PC-9 (cell line): ENCODE measurements at regions not wholly inside any gene's neighbourhood (a gene's known extent, or its start where the extent isn't known, plus 50 kb on each side); places are given as distances from the start of the nearest gene placed in this dataset.

Experiments
- CTCF ChIP-seq: fragments of 200-600 bp; sonication (generic); conservative IDR thresholded peaks from 2 replicates; pipeline ENCODE4 v1.6.1; 2017; ENCODE audit warnings: mixed run types, antibody characterized with exemption, mild to moderate bottlenecking, moderate library complexity
- EZH2 ChIP-seq: fragments of 200-600 bp; sonication (generic); IDR thresholded peaks from 2 replicates; pipeline ENCODE4 v1.8.0; 2017; ENCODE audit warnings: antibody characterized with exemption, low read depth

- no peak for TF ChIP-seq CTCF
- TF ChIP-seq EZH2: no peak
Observed at GRCh38 chr3:167936019-167936418, 159.7 kb downstream of the GOLIM4 start.
